ENCODE measurements at regions not wholly inside any gene's neighbourhood (a gene's known extent, or its start where the extent isn't known, plus 50 kb on each side); places are given as distances from the start of the nearest gene placed in this dataset.

- no peak overlapping the region for H3K4me3 ChIP-seq (ENCODE audit: low read depth, low read length)
- TF ChIP-seq CTCF (conservative IDR thresholded peaks at IDR 0.05; ENCODE audit: low read depth, low read length), result no peak
- DNase-seq (ENCODE audit: low read depth), result no peak
Measured at GRCh38 chr9:104027295-104027694, 66.8 kb upstream of the SMC2 start.

GRCh38 chr9:104028827-104029226 lies 65.3 kb upstream of the SMC2 start:
- no peak for DNase-seq (ENCODE audit: low read depth)
- H3K4me3 ChIP-seq (ENCODE audit: low read depth, low read length), result no peak overlapping the region
- TF ChIP-seq CTCF (conservative IDR thresholded peaks at IDR 0.05; ENCODE audit: low read depth, low read length), result no peak
